ENCODE measurements at regions not wholly inside any gene's neighbourhood (a gene's known extent, or its start where the extent isn't known, plus 50 kb on each side); places are given as distances from the start of the nearest gene placed in this dataset.

DNA sequence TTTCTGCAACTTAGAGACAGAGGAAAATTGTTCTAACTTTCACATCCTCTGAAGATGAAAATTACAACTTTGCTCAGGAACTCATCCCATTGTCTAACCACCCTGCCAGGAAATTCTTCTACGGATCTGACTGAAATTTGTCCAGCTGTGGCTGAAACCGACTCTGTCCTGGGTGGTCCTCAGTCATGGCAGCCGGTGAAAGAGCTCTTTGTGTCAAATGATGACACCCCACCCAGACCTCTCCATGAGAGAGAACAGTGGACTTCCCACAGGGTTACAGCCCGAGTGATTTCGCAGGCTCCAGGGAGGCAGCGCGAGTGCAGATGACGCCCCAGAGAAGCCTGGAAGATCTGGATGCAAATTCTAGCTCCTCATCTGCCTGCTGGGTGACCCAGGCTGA, 65.1 kb upstream of the TRIB2 start:
- no TSS peak for BruUV-seq (replicated peaks)
- Histone ChIP-seq H3K36me3 (ENCODE audit: control insufficient read depth in 1 of 2, insufficient read depth in 2 of 2, low read length in 2 of 2) (no peaks in the 10 kb centered on the region), H3K4me3 (replicated peaks in 1 of 2; ENCODE audit: low read depth in 1 of 2, low read length in 2 of 2) (no peak overlapping the region), H3K27ac (ENCODE audit: low read depth, low read length) (no peak overlapping the region), H3K4me2 (ENCODE audit: low read length) (no peak overlapping the region), H3K9ac (ENCODE audit: low read length) (no peak overlapping the region), H4K20me1 (ENCODE audit: insufficient read depth) (no peaks in the 10 kb centered on the region), H3K9me2 (ENCODE audit: insufficient read depth) (no peaks in the 10 kb centered on the region), H3K79me2 (ENCODE audit: insufficient read depth, low read length) (no peaks in the 10 kb centered on the region), H3K9me3 (ENCODE audit: control insufficient read depth in 1 of 2, insufficient read depth in 1 of 2, low read depth in 1 of 2, low read length in 2 of 2) (no peaks in the 10 kb centered on the region), H3K27me3 (ENCODE audit: insufficient read depth, low read length) (no peaks in the 10 kb centered on the region), H2AFZ (ENCODE audit: low read depth, low read length, poor library complexity, severe bottlenecking) (no peak overlapping the region), H3K4me1 (ENCODE audit: control insufficient read depth in 1 of 2, insufficient read depth in 2 of 2, low read length in 2 of 2) (no peaks in the 10 kb centered on the region)
- ATAC-seq: no peak
- TF ChIP-seq CEBPB (IDR thresholded peaks at IDR 0.05; ENCODE audit: low read depth) (no peak), RAD21 (IDR thresholded peaks at IDR 0.05; ENCODE audit: low read depth) (no peak), ELF1 (IDR thresholded peaks at IDR 0.05; ENCODE audit: borderline replicate concordance, low read depth) (no peak), MAX (IDR thresholded peaks at IDR 0.05) (no peak), EZH2 (IDR thresholded peaks at IDR 0.05) (no peak), EZH2phosphoT487 (IDR thresholded peaks at IDR 0.05; ENCODE audit: borderline replicate concordance) (no peak), JUND (IDR thresholded peaks at IDR 0.05) (no peak), SIN3A (IDR thresholded peaks at IDR 0.05; ENCODE audit: low read depth) (no peak), ZFX (IDR thresholded peaks at IDR 0.05) (no peak), EGR1 (IDR thresholded peaks at IDR 0.05; ENCODE audit: low read depth) (no peak), CTCF (IDR thresholded peaks at IDR 0.05 in 2 of 3, conservative IDR thresholded peaks at IDR 0.05 in 1 of 3; ENCODE audit: borderline replicate concordance in 1 of 3, insufficient read depth in 1 of 3, low read depth in 2 of 3, low read length in 2 of 3) (no peak)
- TF ChIP-seq, protein P1, sequence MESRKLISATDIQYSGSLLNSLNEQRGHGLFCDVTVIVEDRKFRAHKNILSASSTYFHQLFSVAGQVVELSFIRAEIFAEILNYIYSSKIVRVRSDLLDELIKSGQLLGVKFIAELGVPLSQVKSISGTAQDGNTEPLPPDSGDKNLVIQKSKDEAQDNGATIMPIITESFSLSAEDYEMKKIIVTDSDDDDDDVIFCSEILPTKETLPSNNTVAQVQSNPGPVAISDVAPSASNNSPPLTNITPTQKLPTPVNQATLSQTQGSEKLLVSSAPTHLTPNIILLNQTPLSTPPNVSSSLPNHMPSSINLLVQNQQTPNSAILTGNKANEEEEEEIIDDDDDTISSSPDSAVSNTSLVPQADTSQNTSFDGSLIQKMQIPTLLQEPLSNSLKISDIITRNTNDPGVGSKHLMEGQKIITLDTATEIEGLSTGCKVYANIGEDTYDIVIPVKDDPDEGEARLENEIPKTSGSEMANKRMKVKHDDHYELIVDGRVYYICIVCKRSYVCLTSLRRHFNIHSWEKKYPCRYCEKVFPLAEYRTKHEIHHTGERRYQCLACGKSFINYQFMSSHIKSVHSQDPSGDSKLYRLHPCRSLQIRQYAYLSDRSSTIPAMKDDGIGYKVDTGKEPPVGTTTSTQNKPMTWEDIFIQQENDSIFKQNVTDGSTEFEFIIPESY (IDR thresholded peaks at IDR 0.05; ENCODE audit: extremely low read depth, insufficient replicate concordance, low read length): no peak
- intact Hi-C loops (cut with micrococcal nuclease): no loop called here
- no peak for DNase-seq (ENCODE audit: low read depth, low spot score)
- RAD21 ChIA-PET (ENCODE audit: low non-redundant PET in 1 of 2, low total read pairs in 2 of 2, uncharacterized antibody in 2 of 2, unreplicated experiment in 2 of 2): no interaction called here
- CTCF ChIA-PET: no interaction called here
- POLR2A ChIA-PET: no interaction called here
